K562 (cell line): ENCODE measurements at regions not wholly inside any gene's neighbourhood (a gene's known extent, or its start where the extent isn't known, plus 50 kb on each side); places are given as distances from the start of the nearest gene placed in this dataset.
A peak's percentile ranks its signal among the peaks of the same experiment; 100 is the strongest.

Experiments used
- ATAC-seq: fragments of 200-7000 bp; cut with Tn5 transposase; 3 replicates; pipeline ENCODE4 v1.9.1; 2020; ENCODE audit warnings: moderate library complexity
- BruUV-seq: library from RNA; stranded (reverse); fragments of 400-500 nt; replicated peaks from 2 replicates; lab custom pipeline; 2021; lab: Mats Ljungman, UMichigan
- CTCF ChIA-PET: fragments of 300-600 bp; formaldehyde crosslinking; extraction: SDS; loops from one replicate; lab custom pipeline; 2021; ENCODE audit warnings: low intra/inter-chr PET ratio; lab: Yijun Ruan, JAX
- POLR2A ChIA-PET: fragments of 300-600, 350-650 bp; sonication (Branson Sonifier 250); formaldehyde crosslinking; extraction: SDS; loops from one replicate; lab custom pipeline; 2021; ENCODE audit warnings: antibody characterized with exemption, inconsistent platforms; lab: Yijun Ruan, JAX
- DNase-seq, 4 experiments: peaks; one replicate each; pipeline versions ENCODE4 v3.0.0 to v3.0.0-alpha.2; 2011 to 2018; ENCODE audit warnings: low spot score in 3 of 4, mixed read lengths in 3 of 4; ENCODE audit errors: extremely low read depth in 1 of 4
- FAIRE-seq: peaks from 2 replicates; lab custom pipeline; 2011; peaks lifted over from hg19 to GRCh38; lab: Jason Lieb, UNC
- H2AFZ ChIP-seq: 2 replicates; pipeline ENCODE4 v1.6.0; 2011; ENCODE audit warnings: low read depth, low read length, control low read depth, inconsistent platforms
- H3K27ac ChIP-seq: fragments of 200-600 bp; 3 replicates; pipeline ENCODE4 v1.8.0; 2011; ENCODE audit warnings: low read depth, mild to moderate bottlenecking, control low read depth, inconsistent platforms, low read length, moderate library complexity, mixed read lengths; ENCODE audit errors: extremely low read depth
- H3K27me3 ChIP-seq, 2 experiments: fragments of 300-600 bp in 1 of 2; 2 replicates in 1 of 2; 3 replicates in 1 of 2; pipeline versions ENCODE4 v1.6.0 to v1.8.0; 2011; ENCODE audit warnings: inconsistent platforms in 2 of 2, low read length in 2 of 2, mild to moderate bottlenecking in 1 of 2, mixed read lengths in 1 of 2, moderate library complexity in 1 of 2; ENCODE audit not compliant: control insufficient read depth in 2 of 2, insufficient read depth in 2 of 2
- H3K36me3 ChIP-seq: fragments of 300-600 bp; 3 replicates; pipeline ENCODE4 v1.8.0; 2011; ENCODE audit warnings: mild to moderate bottlenecking, low read length, inconsistent platforms; ENCODE audit not compliant: control insufficient read depth, insufficient read depth
- H3K4me1 ChIP-seq, 2 experiments: fragments of 200-600 bp in 1 of 2; replicated peaks in 1 of 2; 2 replicates in 1 of 2; 3 replicates in 1 of 2; pipeline versions ENCODE4 v1.5.1 to v1.8.0; 2011; ENCODE audit warnings: inconsistent platforms in 2 of 2, low read length in 2 of 2, mild to moderate bottlenecking in 1 of 2, mixed read lengths in 1 of 2, moderate library complexity in 1 of 2; ENCODE audit not compliant: control insufficient read depth in 2 of 2, insufficient read depth in 2 of 2
- H3K4me2 ChIP-seq: 2 replicates; pipeline ENCODE4 v1.6.1; 2011; ENCODE audit warnings: low read length, control low read depth, inconsistent platforms, mixed read lengths; ENCODE audit not compliant: insufficient read depth
- H3K4me3 ChIP-seq: fragments of 200-600 bp; sonication (generic), shearing (Covaris generic); 2 replicates; pipeline ENCODE4 v1.5.1; 2016; ENCODE audit warnings: control low read depth, inconsistent platforms
- H3K79me2 ChIP-seq: fragments of 200-600 bp; 3 replicates; pipeline ENCODE4 v1.8.0; 2011; ENCODE audit warnings: low read length, inconsistent platforms; ENCODE audit not compliant: control insufficient read depth, insufficient read depth
- H3K9ac ChIP-seq, 2 experiments: 2 replicates each; pipeline versions ENCODE4 v1.6.0 to v1.6.1; 2011; ENCODE audit warnings: low read depth in 2 of 2, low read length in 2 of 2, control low read depth in 1 of 2, inconsistent platforms in 1 of 2, mild to moderate bottlenecking in 1 of 2, mixed read lengths in 1 of 2; ENCODE audit not compliant: insufficient read depth in 1 of 2
- H3K9me1 ChIP-seq: one replicate; pipeline ENCODE4 v1.6.0; 2011; ENCODE audit warnings: inconsistent platforms, mild to moderate bottlenecking, low read length, moderate library complexity; ENCODE audit not compliant: control insufficient read depth, insufficient read depth
- H3K9me3 ChIP-seq: replicated peaks from 2 replicates; pipeline ENCODE4 v1.5.1; 2011; ENCODE audit warnings: low read depth, low read length, inconsistent platforms; ENCODE audit not compliant: control insufficient read depth, insufficient read depth
- H4K20me1 ChIP-seq: replicated peaks from 2 replicates; pipeline ENCODE4 v1.6.1; 2011; ENCODE audit warnings: low read length, inconsistent platforms, mixed read lengths; ENCODE audit not compliant: control insufficient read depth, insufficient read depth
- ELF4 ChIP-seq: fragments of 450-650 bp; formaldehyde crosslinking; IDR thresholded peaks from 2 replicates; pipeline ENCODE4 v1.4.0; 2022; ENCODE audit warnings: missing genetic modification characterization
- KLF6 ChIP-seq: fragments of 250-450 bp; sonication (Bioruptor Pico); IDR thresholded peaks from 2 replicates; pipeline ENCODE4 v1.4.0; 2020; ENCODE audit warnings: mild to moderate bottlenecking, moderate library complexity, borderline replicate concordance
- MEIS2 ChIP-seq: fragments of 450-650 bp; IDR thresholded peaks from 2 replicates; pipeline ENCODE4 v1.6.1; 2014; ENCODE audit warnings: mild to moderate bottlenecking; ENCODE audit not compliant: partially characterized antibody
- SPI1 ChIP-seq: IDR thresholded peaks from 2 replicates; pipeline ENCODE4 v1.6.1; 2011; ENCODE audit warnings: low read depth, low read length, control low read depth, borderline replicate concordance
- ZZZ3 ChIP-seq: fragments of 450-650 bp; IDR thresholded peaks from 2 replicates; pipeline ENCODE4 v1.6.1; 2016; ENCODE audit warnings: antibody characterized with exemption, mild to moderate bottlenecking, moderate library complexity
- WGBS: fragments of 100-300 bp; shearing (Covaris generic); methylation state at CpG from one replicate; pipeline ENCODE4 v1.1.6; 2016; ENCODE audit warnings: low coverage, mixed read lengths; ENCODE audit not compliant: insufficient coverage; ENCODE audit errors: missing lambda C conversion rate; 5-methylcytosine and 5-hydroxymethylcytosine counted together
- in situ Hi-C: fragments of 300-500 bp; cut with MboI; formaldehyde crosslinking; loops from 4 replicates; pipeline ENCODE4 v1.15.0; 2018; ENCODE audit warnings: inconsistent platforms, mixed read lengths
- intact Hi-C: fragments of 100-400 bp; cut with micrococcal nuclease; formaldehyde crosslinking; loops from 2 replicates; pipeline ENCODE4 v1.14.2; 2022
- TF ChIP-seq, protein P1 (sequence below): fragments of 450-650 bp; IDR thresholded peaks from 2 replicates; pipeline ENCODE4 v1.6.1; 2016

DNA sequence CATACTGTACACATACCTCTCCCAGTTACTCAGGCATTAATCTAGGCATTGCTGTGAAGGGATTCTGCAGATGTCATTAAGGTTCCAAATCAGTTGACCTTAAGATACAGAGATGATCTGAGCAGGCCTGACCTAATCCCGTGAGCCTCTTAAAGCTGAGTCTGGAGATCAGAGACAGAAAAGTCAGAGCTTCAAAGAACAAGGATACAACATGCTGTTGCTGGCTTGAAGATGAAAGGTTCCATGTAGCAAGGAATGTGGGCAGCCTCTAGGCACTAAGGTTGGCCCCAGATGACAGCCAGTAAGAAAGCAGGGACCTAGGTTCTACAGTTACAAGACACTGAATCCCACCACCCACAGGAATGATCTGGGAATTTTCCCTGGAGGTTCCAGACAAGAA, 81.1 kb downstream of the MAP1LC3B2 start (continued):
- no peak for TF ChIP-seq SPI1
- no peak for TF ChIP-seq KLF6
- TF ChIP-seq ZZZ3: no peak

DNA sequence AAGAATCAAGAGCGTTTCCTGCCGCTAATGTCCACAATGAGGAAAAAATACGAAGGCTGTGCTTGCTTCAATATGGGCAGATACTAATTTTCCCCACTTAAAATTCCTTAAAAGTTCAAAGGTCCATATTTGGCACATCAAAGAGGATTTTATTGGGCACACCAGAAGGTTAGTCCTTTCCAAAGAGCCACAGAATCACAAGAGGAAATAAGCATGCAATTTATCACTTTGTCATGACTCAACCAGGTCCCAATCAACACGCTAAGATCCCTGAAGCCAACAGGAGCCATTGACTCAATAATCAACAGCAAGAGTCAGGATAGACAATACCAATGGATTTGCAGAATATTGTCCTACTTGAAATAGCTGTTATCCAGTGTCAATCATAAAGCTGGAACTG, 80.6 kb downstream of the MAP1LC3B2 start:
- DNase-seq (no peak), FAIRE-seq (no peak), ATAC-seq (no peak)
- TF ChIP-seq, protein P1, sequence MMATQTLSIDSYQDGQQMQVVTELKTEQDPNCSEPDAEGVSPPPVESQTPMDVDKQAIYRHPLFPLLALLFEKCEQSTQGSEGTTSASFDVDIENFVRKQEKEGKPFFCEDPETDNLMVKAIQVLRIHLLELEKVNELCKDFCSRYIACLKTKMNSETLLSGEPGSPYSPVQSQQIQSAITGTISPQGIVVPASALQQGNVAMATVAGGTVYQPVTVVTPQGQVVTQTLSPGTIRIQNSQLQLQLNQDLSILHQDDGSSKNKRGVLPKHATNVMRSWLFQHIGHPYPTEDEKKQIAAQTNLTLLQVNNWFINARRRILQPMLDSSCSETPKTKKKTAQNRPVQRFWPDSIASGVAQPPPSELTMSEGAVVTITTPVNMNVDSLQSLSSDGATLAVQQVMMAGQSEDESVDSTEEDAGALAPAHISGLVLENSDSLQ: 0 out of 2 replicates have a peak, but pooled peaks have one; percentile 39
- peak; percentile 54 for TF ChIP-seq MEIS2
- no peak for TF ChIP-seq ELF4 (CRISPR knock-in tag)
- WGBS: 50% methylated on average over 4 of the region's 4 CpGs
- ChIA-PET CTCF (no interaction called here), POLR2A (no interaction called here)
- no peaks in the 10 kb centered on the region for H3K9me1 ChIP-seq
- H3K9ac ChIP-seq: no peak overlapping the region
- H4K20me1 ChIP-seq: no peaks in the 10 kb centered on the region; the same call in 1 of the 2 replicates
- in situ Hi-C loops: no loop called here
- BruUV-seq: no TSS peak
- intact Hi-C loops: no loop called here
- no peaks in the 10 kb centered on the region for H3K36me3 ChIP-seq
- H3K4me2 ChIP-seq: no peak overlapping the region
- no peaks in the 10 kb centered on the region for H3K79me2 ChIP-seq
- H3K27ac ChIP-seq: no peak overlapping the region
- no peak overlapping the region for H3K4me3 ChIP-seq
- H3K4me1 ChIP-seq: no peaks in the 10 kb centered on the region
- no peak overlapping the region for H2AFZ ChIP-seq
- peaks cover 3 to 20% of the 10 kb centered on the region in 2 experiments; a peak in 4 of 5 replicates for H3K27me3 ChIP-seq
- no peaks in the 10 kb centered on the region for H3K9me3 ChIP-seq
